Thyroid gland (tissue), 4 donors: ENCODE measurements at regions not wholly inside any gene's neighbourhood (a gene's known extent, or its start where the extent isn't known, plus 50 kb on each side); places are given as distances from the start of the nearest gene placed in this dataset.

ENCODE experiments used
- CTCF ChIP-seq, 6 experiments: fragments of 200-600 bp in 3 of 6; fragments of 450-650 bp in 3 of 6; sonication (generic) in 3 of 6; IDR thresholded peaks; one replicate each; pipeline ENCODE4 v1.5.1; 2016 to 2019; ENCODE audit warnings: antibody characterized with exemption in 6 of 6, mild to moderate bottlenecking in 2 of 6, inconsistent platforms in 1 of 6, moderate library complexity in 1 of 6
- POLR2A ChIP-seq, 2 donors: fragments of 450-650 bp; IDR thresholded peaks; one replicate each; pipeline ENCODE4 v1.6.1; 2017; ENCODE audit warnings: antibody characterized with exemption in 2 of 2, mild to moderate bottlenecking in 2 of 2, moderate library complexity in 1 of 2

GRCh38 chr9:22954550-22954949 lies 507.9 kb downstream of the DMRTA1 start:
- no peak for TF ChIP-seq CTCF (IDR thresholded peaks at IDR 0.05)
- TF ChIP-seq POLR2A (IDR thresholded peaks at IDR 0.05), result no peak
